A549 (cell line): ENCODE measurements at regions not wholly inside any gene's neighbourhood (a gene's known extent, or its start where the extent isn't known, plus 50 kb on each side); places are given as distances from the start of the nearest gene placed in this dataset.

ENCODE experiments used
- CTCF ChIP-seq: fragments of >200 bp; sonication (Bioruptor Twin); formaldehyde crosslinking; IDR thresholded peaks from 3 replicates; pipeline ENCODE4 v1.5.1; 2016
- EHMT2 ChIP-seq: fragments of 200-600 bp; sonication (generic); IDR thresholded peaks from 2 replicates; pipeline ENCODE4 v1.6.1; 2016; ENCODE audit warnings: antibody characterized with exemption, low read depth, mild to moderate bottlenecking, moderate library complexity
- ELK1 ChIP-seq: fragments of 150-350 bp; IDR thresholded peaks from 2 replicates; pipeline ENCODE4 v1.6.1; 2014; ENCODE audit warnings: low read depth, mild to moderate bottlenecking, low read length
- HDAC2 ChIP-seq: fragments of 200-600 bp; sonication (generic); IDR thresholded peaks from 2 replicates; pipeline ENCODE4 v1.6.1; 2016
- HOXA7 ChIP-seq: fragments of 250-450 bp; sonication (Bioruptor Pico); IDR thresholded peaks from 2 replicates; pipeline ENCODE4 v1.5.0; 2020; ENCODE audit warnings: mild to moderate bottlenecking, moderate library complexity
- JUN ChIP-seq, 2 experiments: fragments of >200 bp; sonication (Bioruptor Twin); formaldehyde crosslinking; IDR thresholded peaks; 2 replicates in 1 of 2; 3 replicates in 1 of 2; pipeline ENCODE4 v1.6.1; 2016 to 2017
- MAX ChIP-seq: IDR thresholded peaks from 2 replicates; pipeline ENCODE4 v1.6.1; 2012
- MYC ChIP-seq: IDR thresholded peaks from 2 replicates; pipeline ENCODE4 v1.6.1; 2012; ENCODE audit warnings: mild to moderate bottlenecking, inconsistent platforms, low read length, improper control_type of control experiment, borderline replicate concordance
- NR3C1 ChIP-seq: fragments of >200 bp; sonication (Bioruptor Twin); formaldehyde crosslinking; IDR thresholded peaks from 3 replicates; pipeline ENCODE4 v1.6.1; 2017
- POLR2A ChIP-seq: IDR thresholded peaks from 2 replicates; pipeline ENCODE4 v1.6.1; 2012; ENCODE audit warnings: mild to moderate bottlenecking, low read length
- POLR2AphosphoS2 ChIP-seq: conservative IDR thresholded peaks from 2 replicates; pipeline ENCODE4 v1.6.1; 2012; ENCODE audit warnings: low read length, improper control_type of control experiment, inconsistent platforms
- REST ChIP-seq: fragments of 200-600 bp; sonication (generic); IDR thresholded peaks from 2 replicates; pipeline ENCODE4 v1.6.1; 2016; ENCODE audit warnings: antibody characterized with exemption, mild to moderate bottlenecking, moderate library complexity
- RFX5 ChIP-seq: fragments of 450-650 bp; IDR thresholded peaks from 2 replicates; pipeline ENCODE4 v1.7.1; 2014; ENCODE audit warnings: antibody characterized with exemption, mild to moderate bottlenecking, moderate library complexity
- SMC3 ChIP-seq: fragments of >200 bp; sonication (Bioruptor Twin); formaldehyde crosslinking; IDR thresholded peaks from 3 replicates; pipeline ENCODE4 v1.6.1; 2018; ENCODE audit warnings: inconsistent platforms

- TF ChIP-seq ELK1 (no peak), MYC (no peak), SMC3 (no peak), REST (no peak), CTCF (no peak), HDAC2 (no peak), MAX (no peak), NR3C1 (no peak), HOXA7 (CRISPR knock-in tag) (no peak), POLR2A (no peak), RFX5 (no peak), JUN (IDR thresholded peaks at IDR 0.05) (no peak), EHMT2 (no peak), POLR2AphosphoS2 (no peak)
Measured at GRCh38 chr13:27673911-27674310, 52.2 kb downstream of the POLR1D start.
